GM23338 (cell line): ENCODE measurements at regions not wholly inside any gene's neighbourhood (a gene's known extent, or its start where the extent isn't known, plus 50 kb on each side); places are given as distances from the start of the nearest gene placed in this dataset.
"Not testable (repeated sequence)": the region's sequence is repeated elsewhere in the genome, so short reads cannot be mapped to it uniquely, and the experiment has no call there.

ENCODE experiments used
- CREB1 ChIP-seq: fragments of 250-450 bp; sonication (Bioruptor Pico); IDR thresholded peaks from 2 replicates; pipeline ENCODE4 v1.5.0; 2020; ENCODE audit warnings: low read depth, mild to moderate bottlenecking, moderate library complexity
- EZH2 ChIP-seq: fragments of 200-600 bp; sonication (generic); IDR thresholded peaks from one replicate; pipeline ENCODE4 v1.8.0; 2017; ENCODE audit warnings: antibody characterized with exemption, mild to moderate bottlenecking, low read depth; ENCODE audit not compliant: unreplicated experiment
- JUNB ChIP-seq: IDR thresholded peaks from one replicate; pipeline ENCODE4 v1.6.1; 2016; ENCODE audit warnings: antibody characterized with exemption; ENCODE audit not compliant: unreplicated experiment
- NANOG ChIP-seq: IDR thresholded peaks from 2 replicates; pipeline ENCODE4 v1.6.1; 2016; ENCODE audit warnings: antibody characterized with exemption, borderline replicate concordance
- POLR2AphosphoS5 ChIP-seq: IDR thresholded peaks from 2 replicates; pipeline ENCODE4 v1.6.1; 2016; ENCODE audit warnings: antibody characterized with exemption, low read depth
- TF ChIP-seq, protein P1 (sequence below): IDR thresholded peaks from one replicate; pipeline ENCODE4 v1.6.1; 2018; ENCODE audit warnings: antibody characterized with exemption; ENCODE audit not compliant: unreplicated experiment
- TF ChIP-seq, protein P2 (sequence below), 2 experiments: fragments of 200-600 bp in 1 of 2; sonication (generic) in 1 of 2; conservative IDR thresholded peaks; 2 replicates each; pipeline versions ENCODE4 v1.5.1 to v1.6.1; 2016 to 2017; ENCODE audit warnings: antibody characterized with exemption in 2 of 2, low read depth in 2 of 2, mild to moderate bottlenecking in 2 of 2, moderate library complexity in 1 of 2
- TF ChIP-seq, protein P3 (sequence below): fragments of 250-450 bp; sonication (Bioruptor Pico); IDR thresholded peaks from 2 replicates; pipeline ENCODE4 v1.5.0; 2020; ENCODE audit warnings: mild to moderate bottlenecking, moderate library complexity

DNA sequence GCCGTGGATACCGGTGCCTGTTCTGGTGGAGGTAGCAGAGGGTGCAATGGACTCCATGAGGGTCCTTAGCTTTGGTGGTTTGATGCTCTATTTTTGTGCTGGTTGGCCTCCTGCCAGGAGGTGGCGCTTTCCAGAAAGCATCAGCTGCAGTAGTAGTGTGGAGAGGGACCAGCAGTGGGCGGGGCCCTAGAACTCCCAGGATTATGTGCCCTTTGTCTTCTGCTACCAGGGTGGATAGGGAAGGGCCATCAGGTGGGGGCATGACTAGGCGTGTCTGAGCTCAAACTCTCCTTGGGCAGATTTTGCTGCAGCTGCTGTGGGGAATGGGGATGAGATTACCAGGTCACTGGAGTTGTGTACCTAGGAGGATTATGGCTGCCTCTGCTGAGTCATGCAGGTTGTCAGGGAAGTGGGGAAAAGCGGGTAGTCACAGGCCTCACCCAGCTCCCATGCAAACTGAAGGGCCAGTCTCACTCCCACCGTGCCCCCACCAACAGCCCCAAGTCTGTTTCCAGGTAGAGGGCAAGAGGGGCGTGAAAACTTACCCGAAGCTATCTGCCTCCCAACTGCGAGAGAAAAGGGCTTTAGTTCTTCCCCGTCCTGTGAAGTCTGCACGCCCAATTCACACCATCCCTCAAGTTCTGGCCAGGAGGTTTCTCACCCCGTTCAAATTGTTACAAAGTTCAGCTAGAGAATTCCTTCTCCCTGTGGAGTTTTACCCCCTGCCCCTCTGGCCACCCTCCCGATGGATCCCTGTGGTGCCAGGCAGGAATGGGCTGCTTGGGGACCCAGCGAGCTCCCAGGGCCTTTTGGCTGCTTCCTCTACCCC lies 235.0 kb downstream of the DHX15 start:
- not testable (repeated sequence) for TF ChIP-seq EZH2; CREB1 (CRISPR knock-in tag); JUNB; NANOG; POLR2AphosphoS5
- TF ChIP-seq, protein P1, sequence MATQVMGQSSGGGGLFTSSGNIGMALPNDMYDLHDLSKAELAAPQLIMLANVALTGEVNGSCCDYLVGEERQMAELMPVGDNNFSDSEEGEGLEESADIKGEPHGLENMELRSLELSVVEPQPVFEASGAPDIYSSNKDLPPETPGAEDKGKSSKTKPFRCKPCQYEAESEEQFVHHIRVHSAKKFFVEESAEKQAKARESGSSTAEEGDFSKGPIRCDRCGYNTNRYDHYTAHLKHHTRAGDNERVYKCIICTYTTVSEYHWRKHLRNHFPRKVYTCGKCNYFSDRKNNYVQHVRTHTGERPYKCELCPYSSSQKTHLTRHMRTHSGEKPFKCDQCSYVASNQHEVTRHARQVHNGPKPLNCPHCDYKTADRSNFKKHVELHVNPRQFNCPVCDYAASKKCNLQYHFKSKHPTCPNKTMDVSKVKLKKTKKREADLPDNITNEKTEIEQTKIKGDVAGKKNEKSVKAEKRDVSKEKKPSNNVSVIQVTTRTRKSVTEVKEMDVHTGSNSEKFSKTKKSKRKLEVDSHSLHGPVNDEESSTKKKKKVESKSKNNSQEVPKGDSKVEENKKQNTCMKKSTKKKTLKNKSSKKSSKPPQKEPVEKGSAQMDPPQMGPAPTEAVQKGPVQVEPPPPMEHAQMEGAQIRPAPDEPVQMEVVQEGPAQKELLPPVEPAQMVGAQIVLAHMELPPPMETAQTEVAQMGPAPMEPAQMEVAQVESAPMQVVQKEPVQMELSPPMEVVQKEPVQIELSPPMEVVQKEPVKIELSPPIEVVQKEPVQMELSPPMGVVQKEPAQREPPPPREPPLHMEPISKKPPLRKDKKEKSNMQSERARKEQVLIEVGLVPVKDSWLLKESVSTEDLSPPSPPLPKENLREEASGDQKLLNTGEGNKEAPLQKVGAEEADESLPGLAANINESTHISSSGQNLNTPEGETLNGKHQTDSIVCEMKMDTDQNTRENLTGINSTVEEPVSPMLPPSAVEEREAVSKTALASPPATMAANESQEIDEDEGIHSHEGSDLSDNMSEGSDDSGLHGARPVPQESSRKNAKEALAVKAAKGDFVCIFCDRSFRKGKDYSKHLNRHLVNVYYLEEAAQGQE = not testable (repeated sequence)
- TF ChIP-seq, protein P2, sequence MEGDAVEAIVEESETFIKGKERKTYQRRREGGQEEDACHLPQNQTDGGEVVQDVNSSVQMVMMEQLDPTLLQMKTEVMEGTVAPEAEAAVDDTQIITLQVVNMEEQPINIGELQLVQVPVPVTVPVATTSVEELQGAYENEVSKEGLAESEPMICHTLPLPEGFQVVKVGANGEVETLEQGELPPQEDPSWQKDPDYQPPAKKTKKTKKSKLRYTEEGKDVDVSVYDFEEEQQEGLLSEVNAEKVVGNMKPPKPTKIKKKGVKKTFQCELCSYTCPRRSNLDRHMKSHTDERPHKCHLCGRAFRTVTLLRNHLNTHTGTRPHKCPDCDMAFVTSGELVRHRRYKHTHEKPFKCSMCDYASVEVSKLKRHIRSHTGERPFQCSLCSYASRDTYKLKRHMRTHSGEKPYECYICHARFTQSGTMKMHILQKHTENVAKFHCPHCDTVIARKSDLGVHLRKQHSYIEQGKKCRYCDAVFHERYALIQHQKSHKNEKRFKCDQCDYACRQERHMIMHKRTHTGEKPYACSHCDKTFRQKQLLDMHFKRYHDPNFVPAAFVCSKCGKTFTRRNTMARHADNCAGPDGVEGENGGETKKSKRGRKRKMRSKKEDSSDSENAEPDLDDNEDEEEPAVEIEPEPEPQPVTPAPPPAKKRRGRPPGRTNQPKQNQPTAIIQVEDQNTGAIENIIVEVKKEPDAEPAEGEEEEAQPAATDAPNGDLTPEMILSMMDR (conservative IDR thresholded peaks at IDR 0.05; ENCODE audit: low read depth in 2 of 2) = peak; percentile 58 to 60
- TF ChIP-seq, protein P3, sequence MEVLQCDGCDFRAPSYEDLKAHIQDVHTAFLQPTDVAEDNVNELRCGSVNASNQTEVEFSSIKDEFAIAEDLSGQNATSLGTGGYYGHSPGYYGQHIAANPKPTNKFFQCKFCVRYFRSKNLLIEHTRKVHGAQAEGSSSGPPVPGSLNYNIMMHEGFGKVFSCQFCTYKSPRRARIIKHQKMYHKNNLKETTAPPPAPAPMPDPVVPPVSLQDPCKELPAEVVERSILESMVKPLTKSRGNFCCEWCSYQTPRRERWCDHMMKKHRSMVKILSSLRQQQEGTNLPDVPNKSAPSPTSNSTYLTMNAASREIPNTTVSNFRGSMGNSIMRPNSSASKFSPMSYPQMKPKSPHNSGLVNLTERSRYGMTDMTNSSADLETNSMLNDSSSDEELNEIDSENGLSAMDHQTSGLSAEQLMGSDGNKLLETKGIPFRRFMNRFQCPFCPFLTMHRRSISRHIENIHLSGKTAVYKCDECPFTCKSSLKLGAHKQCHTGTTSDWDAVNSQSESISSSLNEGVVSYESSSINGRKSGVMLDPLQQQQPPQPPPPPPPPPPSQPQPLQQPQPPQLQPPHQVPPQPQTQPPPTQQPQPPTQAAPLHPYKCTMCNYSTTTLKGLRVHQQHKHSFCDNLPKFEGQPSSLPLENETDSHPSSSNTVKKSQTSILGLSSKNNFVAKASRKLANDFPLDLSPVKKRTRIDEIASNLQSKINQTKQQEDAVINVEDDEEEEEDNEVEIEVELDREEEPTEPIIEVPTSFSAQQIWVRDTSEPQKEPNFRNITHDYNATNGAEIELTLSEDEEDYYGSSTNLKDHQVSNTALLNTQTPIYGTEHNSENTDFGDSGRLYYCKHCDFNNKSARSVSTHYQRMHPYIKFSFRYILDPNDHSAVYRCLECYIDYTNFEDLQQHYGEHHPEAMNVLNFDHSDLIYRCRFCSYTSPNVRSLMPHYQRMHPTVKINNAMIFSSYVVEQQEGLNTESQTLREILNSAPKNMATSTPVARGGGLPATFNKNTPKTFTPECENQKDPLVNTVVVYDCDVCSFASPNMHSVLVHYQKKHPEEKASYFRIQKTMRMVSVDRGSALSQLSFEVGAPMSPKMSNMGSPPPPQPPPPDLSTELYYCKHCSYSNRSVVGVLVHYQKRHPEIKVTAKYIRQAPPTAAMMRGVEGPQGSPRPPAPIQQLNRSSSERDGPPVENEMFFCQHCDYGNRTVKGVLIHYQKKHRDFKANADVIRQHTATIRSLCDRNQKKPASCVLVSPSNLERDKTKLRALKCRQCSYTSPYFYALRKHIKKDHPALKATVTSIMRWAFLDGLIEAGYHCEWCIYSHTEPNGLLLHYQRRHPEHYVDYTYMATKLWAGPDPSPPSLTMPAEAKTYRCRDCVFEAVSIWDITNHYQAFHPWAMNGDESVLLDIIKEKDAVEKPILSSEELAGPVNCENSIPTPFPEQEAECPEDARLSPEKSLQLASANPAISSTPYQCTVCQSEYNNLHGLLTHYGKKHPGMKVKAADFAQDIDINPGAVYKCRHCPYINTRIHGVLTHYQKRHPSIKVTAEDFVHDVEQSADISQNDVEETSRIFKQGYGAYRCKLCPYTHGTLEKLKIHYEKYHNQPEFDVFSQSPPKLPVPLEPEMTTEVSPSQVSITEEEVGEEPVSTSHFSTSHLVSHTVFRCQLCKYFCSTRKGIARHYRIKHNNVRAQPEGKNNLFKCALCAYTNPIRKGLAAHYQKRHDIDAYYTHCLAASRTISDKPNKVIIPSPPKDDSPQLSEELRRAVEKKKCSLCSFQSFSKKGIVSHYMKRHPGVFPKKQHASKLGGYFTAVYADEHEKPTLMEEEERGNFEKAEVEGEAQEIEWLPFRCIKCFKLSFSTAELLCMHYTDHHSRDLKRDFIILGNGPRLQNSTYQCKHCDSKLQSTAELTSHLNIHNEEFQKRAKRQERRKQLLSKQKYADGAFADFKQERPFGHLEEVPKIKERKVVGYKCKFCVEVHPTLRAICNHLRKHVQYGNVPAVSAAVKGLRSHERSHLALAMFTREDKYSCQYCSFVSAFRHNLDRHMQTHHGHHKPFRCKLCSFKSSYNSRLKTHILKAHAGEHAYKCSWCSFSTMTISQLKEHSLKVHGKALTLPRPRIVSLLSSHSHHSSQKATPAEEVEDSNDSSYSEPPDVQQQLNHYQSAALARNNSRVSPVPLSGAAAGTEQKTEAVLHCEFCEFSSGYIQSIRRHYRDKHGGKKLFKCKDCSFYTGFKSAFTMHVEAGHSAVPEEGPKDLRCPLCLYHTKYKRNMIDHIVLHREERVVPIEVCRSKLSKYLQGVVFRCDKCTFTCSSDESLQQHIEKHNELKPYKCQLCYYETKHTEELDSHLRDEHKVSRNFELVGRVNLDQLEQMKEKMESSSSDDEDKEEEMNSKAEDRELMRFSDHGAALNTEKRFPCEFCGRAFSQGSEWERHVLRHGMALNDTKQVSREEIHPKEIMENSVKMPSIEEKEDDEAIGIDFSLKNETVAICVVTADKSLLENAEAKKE (CRISPR knock-in tag) = not testable (repeated sequence)
